WERI-Rb-1 (cell line): ENCODE measurements at regions not wholly inside any gene's neighbourhood (a gene's known extent, or its start where the extent isn't known, plus 50 kb on each side); places are given as distances from the start of the nearest gene placed in this dataset.

Experiments used
- DNase-seq: peaks from one replicate; pipeline ENCODE4 v3.0.0-alpha.2; 2020
- H3K27ac ChIP-seq: fragments of 250-450 bp; sonication (Bioruptor Pico); 2 replicates; pipeline ENCODE4 v1.5.1; 2020; ENCODE audit warnings: mild to moderate bottlenecking, moderate library complexity
- H3K27me3 ChIP-seq: fragments of 250-450 bp; sonication (Bioruptor Pico); 2 replicates; pipeline ENCODE4 v1.5.1; 2021; ENCODE audit warnings: mild to moderate bottlenecking, low read depth, moderate library complexity; ENCODE audit not compliant: insufficient read depth, severe bottlenecking
- H3K36me3 ChIP-seq: fragments of 250-450 bp; sonication (Bioruptor Pico); 2 replicates; pipeline ENCODE4 v1.5.1; 2020; ENCODE audit warnings: mild to moderate bottlenecking, moderate library complexity
- H3K4me3 ChIP-seq: 2 replicates; pipeline ENCODE4 v1.5.1; 2011; ENCODE audit warnings: low read depth, mild to moderate bottlenecking, control low read depth, low read length
- H3K9me3 ChIP-seq: fragments of 250-450 bp; sonication (Bioruptor Pico); 2 replicates; pipeline ENCODE4 v1.5.1; 2021; ENCODE audit warnings: mild to moderate bottlenecking, moderate library complexity; ENCODE audit not compliant: severe bottlenecking
- TF ChIP-seq, protein P1 (sequence below): IDR thresholded peaks from 2 replicates; pipeline ENCODE4 v1.5.1; 2011; ENCODE audit warnings: low read depth, mild to moderate bottlenecking, control low read depth, inconsistent platforms, low read length

DNA sequence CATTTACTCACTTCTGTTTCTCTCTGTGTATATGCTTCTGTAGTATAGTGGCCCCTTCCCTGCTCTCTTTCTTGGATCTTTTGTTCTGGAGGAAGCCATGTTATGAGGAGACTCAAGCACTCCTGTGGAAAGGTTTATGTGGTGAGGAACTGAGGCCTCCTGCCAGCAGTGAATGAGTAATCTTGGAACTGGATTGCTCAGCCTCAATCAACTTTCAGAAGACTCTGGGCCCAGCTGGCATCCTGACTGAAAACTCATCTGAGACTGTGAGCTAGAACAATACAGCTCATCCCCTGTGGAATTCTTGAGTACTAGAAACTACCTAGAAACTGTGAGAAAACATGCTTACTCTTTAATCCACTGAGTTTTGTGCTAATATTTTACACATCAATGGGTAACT is 133.1 kb upstream of the ZKSCAN2 start:
- no peaks in the 10 kb centered on the region for H3K27me3 ChIP-seq
- no peak for DNase-seq
- TF ChIP-seq, protein P1, sequence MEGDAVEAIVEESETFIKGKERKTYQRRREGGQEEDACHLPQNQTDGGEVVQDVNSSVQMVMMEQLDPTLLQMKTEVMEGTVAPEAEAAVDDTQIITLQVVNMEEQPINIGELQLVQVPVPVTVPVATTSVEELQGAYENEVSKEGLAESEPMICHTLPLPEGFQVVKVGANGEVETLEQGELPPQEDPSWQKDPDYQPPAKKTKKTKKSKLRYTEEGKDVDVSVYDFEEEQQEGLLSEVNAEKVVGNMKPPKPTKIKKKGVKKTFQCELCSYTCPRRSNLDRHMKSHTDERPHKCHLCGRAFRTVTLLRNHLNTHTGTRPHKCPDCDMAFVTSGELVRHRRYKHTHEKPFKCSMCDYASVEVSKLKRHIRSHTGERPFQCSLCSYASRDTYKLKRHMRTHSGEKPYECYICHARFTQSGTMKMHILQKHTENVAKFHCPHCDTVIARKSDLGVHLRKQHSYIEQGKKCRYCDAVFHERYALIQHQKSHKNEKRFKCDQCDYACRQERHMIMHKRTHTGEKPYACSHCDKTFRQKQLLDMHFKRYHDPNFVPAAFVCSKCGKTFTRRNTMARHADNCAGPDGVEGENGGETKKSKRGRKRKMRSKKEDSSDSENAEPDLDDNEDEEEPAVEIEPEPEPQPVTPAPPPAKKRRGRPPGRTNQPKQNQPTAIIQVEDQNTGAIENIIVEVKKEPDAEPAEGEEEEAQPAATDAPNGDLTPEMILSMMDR = no peak

DNA sequence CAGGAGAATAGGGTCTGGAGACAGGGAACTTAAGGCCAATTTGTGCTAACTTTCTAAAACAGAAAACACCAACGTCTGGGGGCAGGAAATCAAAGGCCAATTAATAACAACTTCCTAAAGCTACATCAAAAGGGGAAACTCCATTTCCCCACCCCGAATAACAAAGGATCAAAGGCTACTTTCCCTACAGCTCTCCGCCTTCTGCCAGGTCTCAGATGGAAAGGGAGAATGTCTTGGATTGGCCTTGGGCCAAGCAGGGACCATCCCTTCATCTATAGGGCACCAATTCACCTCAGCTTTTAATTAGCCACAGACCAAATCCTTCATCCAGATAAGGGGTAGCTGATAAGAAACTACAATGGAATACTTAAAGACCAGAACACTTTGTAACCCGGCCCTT is 116.9 kb upstream of the ZKSCAN2 start:
- DNase-seq = no peak
- no peaks in the 10 kb centered on the region for H3K27me3 ChIP-seq
- no peaks in the 10 kb centered on the region for H3K9me3 ChIP-seq
- no peak overlapping the region for H3K4me3 ChIP-seq
- H3K36me3 ChIP-seq = no peaks in the 10 kb centered on the region
- TF ChIP-seq, protein P1 = no peak
- no peak overlapping the region for H3K27ac ChIP-seq

More for the DNA sequence above, 133.1 kb upstream of the ZKSCAN2 start:
- Histone ChIP-seq H3K27ac (no peak overlapping the region), H3K36me3 (no peaks in the 10 kb centered on the region), H3K4me3 (no peak overlapping the region), H3K9me3 (peaks cover 4% of the 10 kb centered on the region)

DNA sequence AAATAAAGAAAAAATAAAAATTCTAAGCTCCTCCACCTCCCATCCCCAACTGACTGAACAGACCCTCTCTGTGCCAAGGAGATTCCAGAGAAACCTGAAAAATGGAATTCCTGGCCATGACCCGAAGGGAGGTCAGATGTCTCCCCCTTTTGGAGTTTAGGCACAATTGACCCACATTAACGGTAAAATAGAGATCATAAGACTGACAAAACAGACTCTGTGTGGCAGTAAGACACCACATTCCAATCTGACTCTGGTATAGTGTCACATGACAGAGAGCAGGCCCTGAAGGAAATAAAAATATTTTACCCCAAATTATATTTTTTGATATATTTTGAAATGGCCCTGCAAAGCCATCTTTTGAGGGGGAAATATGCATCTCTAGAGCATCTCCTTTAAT is 115.1 kb upstream of the ZKSCAN2 start:
- H3K36me3 ChIP-seq = no peaks in the 10 kb centered on the region
- H3K4me3 ChIP-seq = no peak overlapping the region
- H3K27ac ChIP-seq = no peak overlapping the region
- no peak for DNase-seq
- no peaks in the 10 kb centered on the region for H3K27me3 ChIP-seq
- no peaks in the 10 kb centered on the region for H3K9me3 ChIP-seq
- TF ChIP-seq, protein P1 = peak; percentile 4; the same call in 1 of the 2 replicates

DNA sequence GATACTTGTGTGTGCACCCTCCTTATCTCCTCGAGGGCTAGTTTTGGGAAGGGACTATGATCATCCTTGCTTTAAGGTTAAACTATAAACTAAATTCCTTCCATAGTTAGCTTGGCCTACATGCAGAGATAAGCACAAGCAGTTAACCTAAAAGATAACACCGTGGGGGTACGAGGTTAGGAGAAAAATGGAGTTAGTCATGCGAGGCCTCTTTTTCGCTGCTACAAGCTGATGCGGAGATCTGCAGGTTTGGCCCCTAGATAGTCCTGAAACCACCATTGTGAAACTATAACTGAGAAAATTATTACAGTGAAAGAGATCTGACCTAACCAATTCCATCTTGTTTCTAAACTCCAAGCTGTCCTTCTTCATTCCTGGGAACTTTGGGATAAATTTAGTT is 113.7 kb upstream of the ZKSCAN2 start:
- TF ChIP-seq, protein P1 = no peak
- DNase-seq = no peak
- Histone ChIP-seq H3K9me3 (no peaks in the 10 kb centered on the region), H3K27me3 (no peaks in the 10 kb centered on the region), H3K36me3 (no peaks in the 10 kb centered on the region), H3K4me3 (no peak overlapping the region), H3K27ac (no peak overlapping the region)

DNA sequence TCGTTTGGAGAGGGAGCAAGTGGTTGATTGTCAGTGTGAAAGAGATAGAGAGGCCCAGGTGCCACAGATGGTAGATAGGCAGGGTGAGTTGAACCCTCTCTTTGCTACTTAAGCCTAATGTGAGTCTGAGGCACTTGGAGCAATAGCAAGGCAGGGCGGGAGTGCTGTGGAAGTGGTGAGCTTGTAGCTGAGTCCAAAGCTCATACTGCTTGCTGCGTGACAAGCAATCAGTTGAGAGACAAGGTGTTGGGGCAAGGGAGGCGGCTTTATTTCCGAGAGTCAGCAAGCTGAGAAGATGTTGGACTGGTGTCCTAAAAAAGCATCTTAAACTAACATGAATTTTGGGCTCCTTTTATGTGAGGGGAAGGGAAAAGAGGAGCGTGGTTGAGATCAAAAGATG is 112.9 kb upstream of the ZKSCAN2 start:
- Histone ChIP-seq H3K27ac (no peak overlapping the region), H3K4me3 (no peak overlapping the region), H3K9me3 (no peaks in the 10 kb centered on the region), H3K27me3 (no peaks in the 10 kb centered on the region), H3K36me3 (no peaks in the 10 kb centered on the region)
- no peak for DNase-seq
- TF ChIP-seq, protein P1 = no peak

DNA sequence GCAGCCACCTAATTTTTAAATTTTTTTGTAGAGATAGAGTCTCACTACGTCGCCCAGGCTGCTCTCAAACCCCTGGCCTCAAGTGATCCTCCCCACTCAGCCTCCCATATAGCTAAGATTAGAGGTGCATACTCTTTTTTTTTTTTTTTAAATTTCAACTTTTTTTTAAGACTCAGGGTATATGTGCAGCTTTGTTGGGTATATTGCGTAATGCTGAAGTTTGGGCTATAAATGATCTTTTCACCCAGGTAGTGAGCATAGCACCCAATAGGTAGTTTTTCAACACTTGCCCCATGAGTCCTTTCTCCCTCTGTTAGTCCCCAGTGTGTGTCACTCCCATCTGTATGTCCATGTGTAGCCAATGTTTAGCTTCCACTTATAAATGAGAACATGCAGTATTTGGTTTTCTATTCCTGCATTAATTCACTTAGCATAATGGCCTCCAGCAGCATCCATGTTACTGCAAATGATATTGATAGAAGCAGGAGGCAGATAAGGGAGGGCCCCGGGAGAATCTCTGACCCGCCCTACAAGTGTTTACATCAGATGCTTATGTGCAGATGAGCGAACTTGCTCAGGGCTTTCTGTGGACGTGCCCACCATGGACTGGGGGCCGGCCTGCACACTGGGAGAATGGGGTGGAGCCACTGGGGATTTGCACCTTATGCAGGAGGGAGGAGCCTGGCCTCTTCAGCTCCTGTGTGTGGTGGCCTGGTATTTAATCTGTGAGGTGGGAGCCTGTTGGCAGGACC is 110.3 kb upstream of the ZKSCAN2 start:
- no peak for DNase-seq
- Histone ChIP-seq H3K36me3 (no peaks in the 10 kb centered on the region), H3K4me3 (no peak overlapping the region), H3K9me3 (no peaks in the 10 kb centered on the region), H3K27me3 (no peaks in the 10 kb centered on the region), H3K27ac (no peak overlapping the region)
- TF ChIP-seq, protein P1 = no peak
